Type B pancreatic cell (in vitro differentiated cells): ENCODE measurements at regions not wholly inside any gene's neighbourhood (a gene's known extent, or its start where the extent isn't known, plus 50 kb on each side); places are given as distances from the start of the nearest gene placed in this dataset.

Source experiments
- DNase-seq: peaks from one replicate; pipeline ENCODE4 v3.0.0; 2021; ENCODE audit warnings: mixed read lengths; ENCODE audit not compliant: unreplicated experiment; ENCODE audit errors: extremely low spot score
- H3K27ac Mint-ChIP-seq: 2 replicates; pipeline ENCODE4 v1.8.0; 2021; ENCODE audit warnings: mild to moderate bottlenecking, mixed read lengths
- H3K27me3 Mint-ChIP-seq: 2 replicates; pipeline ENCODE4 v1.8.0; 2021; ENCODE audit warnings: mixed read lengths
- H3K36me3 Mint-ChIP-seq: 2 replicates; pipeline ENCODE4 v1.8.0; 2021; ENCODE audit warnings: mixed read lengths
- H3K4me1 Mint-ChIP-seq: one replicate; pipeline ENCODE4 v1.8.0; 2021; ENCODE audit warnings: mixed read lengths; ENCODE audit not compliant: unreplicated experiment
- H3K4me3 Mint-ChIP-seq: 2 replicates; pipeline ENCODE4 v1.8.0; 2021; ENCODE audit warnings: mild to moderate bottlenecking, mixed read lengths
- H3K9me3 Mint-ChIP-seq: 2 replicates; pipeline ENCODE4 v1.8.0; 2021; ENCODE audit warnings: mixed read lengths
- TF ChIP-seq, protein P1 (sequence below): fragments of 200-600 bp; sonication (generic); conservative IDR thresholded peaks from 2 replicates; pipeline ENCODE4 v1.5.0; 2021; ENCODE audit warnings: antibody characterized with exemption, mild to moderate bottlenecking

DNA sequence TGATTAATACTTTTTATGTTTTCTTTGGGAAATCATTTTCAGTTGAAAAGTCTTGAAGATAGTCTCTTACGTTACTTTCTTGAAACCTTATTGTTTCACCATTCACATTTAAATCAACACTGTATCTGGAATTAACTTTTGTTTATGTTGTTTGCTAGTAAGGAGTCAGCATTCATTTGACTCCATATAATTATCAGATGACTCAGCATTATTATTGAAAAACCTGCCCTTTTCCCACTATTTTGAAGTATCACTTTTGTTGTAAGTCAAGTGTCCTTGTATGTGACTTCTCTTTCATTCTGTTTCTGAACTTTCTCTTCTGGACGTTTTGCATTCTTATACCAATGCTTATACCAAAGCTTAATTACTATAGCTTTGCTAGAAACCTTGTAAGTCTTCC is 186.1 kb upstream of the KLF12 start:
- TF ChIP-seq, protein P1, sequence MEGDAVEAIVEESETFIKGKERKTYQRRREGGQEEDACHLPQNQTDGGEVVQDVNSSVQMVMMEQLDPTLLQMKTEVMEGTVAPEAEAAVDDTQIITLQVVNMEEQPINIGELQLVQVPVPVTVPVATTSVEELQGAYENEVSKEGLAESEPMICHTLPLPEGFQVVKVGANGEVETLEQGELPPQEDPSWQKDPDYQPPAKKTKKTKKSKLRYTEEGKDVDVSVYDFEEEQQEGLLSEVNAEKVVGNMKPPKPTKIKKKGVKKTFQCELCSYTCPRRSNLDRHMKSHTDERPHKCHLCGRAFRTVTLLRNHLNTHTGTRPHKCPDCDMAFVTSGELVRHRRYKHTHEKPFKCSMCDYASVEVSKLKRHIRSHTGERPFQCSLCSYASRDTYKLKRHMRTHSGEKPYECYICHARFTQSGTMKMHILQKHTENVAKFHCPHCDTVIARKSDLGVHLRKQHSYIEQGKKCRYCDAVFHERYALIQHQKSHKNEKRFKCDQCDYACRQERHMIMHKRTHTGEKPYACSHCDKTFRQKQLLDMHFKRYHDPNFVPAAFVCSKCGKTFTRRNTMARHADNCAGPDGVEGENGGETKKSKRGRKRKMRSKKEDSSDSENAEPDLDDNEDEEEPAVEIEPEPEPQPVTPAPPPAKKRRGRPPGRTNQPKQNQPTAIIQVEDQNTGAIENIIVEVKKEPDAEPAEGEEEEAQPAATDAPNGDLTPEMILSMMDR: no peak
- no peak overlapping the region for H3K4me3 Mint-ChIP-seq
- peaks cover 6% of the 10 kb centered on the region for H3K4me1 Mint-ChIP-seq
- no peaks in the 10 kb centered on the region for H3K27me3 Mint-ChIP-seq
- no peaks in the 10 kb centered on the region for H3K36me3 Mint-ChIP-seq
- no peak for DNase-seq
- H3K27ac Mint-ChIP-seq: no peak overlapping the region
- H3K9me3 Mint-ChIP-seq: no peaks in the 10 kb centered on the region

DNA sequence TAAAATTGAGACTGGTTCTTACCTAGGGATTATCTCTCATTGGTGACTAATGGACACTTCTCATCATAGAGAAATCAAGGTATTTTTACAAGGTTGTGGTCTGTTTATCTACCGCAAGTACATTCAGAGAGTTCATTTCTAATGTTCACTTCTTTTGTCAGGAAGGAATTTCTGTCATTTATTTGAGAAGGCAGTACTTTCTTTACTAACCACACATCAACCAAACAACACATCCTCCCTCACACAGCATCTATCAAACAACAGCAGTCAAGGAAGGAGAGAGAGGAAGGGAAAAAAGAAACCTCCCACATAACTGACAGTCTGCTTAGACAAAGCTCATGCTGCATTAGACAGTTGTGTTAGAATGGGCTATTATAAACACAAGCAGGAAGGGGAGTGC is 182.3 kb upstream of the KLF12 start:
- Mint-ChIP-seq H3K36me3 (no peaks in the 10 kb centered on the region), H3K4me3 (no peak overlapping the region), H3K27me3 (no peaks in the 10 kb centered on the region), H3K9me3 (no peaks in the 10 kb centered on the region), H3K27ac (no peak overlapping the region), H3K4me1 (no peaks in the 10 kb centered on the region)
- DNase-seq: no peak
- TF ChIP-seq, protein P1: no peak

DNA sequence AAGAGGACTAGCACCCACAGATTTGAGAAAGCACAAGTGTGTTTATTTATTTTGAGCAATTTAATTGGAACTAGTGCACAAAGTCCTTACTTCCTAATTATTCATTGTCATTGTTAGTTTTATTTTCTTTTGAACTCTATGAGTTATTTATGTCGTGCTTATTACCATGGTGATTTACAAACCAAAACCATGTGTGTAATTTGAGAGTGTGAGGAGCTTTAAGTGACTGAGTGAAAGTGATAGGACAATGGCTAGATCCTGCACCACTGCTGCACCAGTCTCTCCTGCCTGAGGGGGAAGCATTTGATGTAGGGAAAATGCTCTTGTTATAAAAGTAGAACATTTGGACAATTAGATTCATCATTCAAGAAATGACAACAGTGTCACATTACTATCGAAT is 172.3 kb upstream of the KLF12 start:
- TF ChIP-seq, protein P1: peak; percentile 52
- no peaks in the 10 kb centered on the region for H3K27me3 Mint-ChIP-seq
- H3K4me1 Mint-ChIP-seq: peaks cover 31% of the 10 kb centered on the region
- peaks cover 3% of the 10 kb centered on the region for H3K9me3 Mint-ChIP-seq
- peak overlapping the region; percentile 47 for H3K27ac Mint-ChIP-seq
- no peaks in the 10 kb centered on the region for H3K36me3 Mint-ChIP-seq
- H3K4me3 Mint-ChIP-seq: no peak overlapping the region
- DNase-seq: no peak

DNA sequence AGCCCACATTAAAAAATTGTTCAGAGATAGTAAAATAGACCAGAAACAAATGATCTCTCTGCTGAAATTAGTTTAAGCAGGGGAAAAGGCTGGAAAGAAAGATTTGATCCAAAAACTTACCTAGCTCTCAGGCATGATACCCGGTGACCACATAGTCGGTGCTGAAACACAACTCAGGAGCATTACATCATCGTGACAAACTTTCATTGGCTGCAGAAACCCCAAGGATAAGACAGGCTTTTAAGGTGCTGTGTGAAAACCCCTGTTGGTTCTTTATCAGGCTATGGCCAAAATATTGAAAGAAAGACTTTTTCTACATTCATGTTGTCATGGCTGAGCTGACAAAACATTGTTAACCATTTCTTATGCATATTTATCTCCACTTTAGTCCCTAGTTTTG is 171.7 kb upstream of the KLF12 start:
- DNase-seq: no peak
- H3K36me3 Mint-ChIP-seq: no peaks in the 10 kb centered on the region
- peaks cover 37% of the 10 kb centered on the region for H3K4me1 Mint-ChIP-seq
- H3K27ac Mint-ChIP-seq: peak overlapping the region; percentile 47
- TF ChIP-seq, protein P1: no peak
- H3K27me3 Mint-ChIP-seq: no peaks in the 10 kb centered on the region
- peak overlapping the region; percentile 44 for H3K4me3 Mint-ChIP-seq
- peaks cover 3% of the 10 kb centered on the region for H3K9me3 Mint-ChIP-seq

DNA sequence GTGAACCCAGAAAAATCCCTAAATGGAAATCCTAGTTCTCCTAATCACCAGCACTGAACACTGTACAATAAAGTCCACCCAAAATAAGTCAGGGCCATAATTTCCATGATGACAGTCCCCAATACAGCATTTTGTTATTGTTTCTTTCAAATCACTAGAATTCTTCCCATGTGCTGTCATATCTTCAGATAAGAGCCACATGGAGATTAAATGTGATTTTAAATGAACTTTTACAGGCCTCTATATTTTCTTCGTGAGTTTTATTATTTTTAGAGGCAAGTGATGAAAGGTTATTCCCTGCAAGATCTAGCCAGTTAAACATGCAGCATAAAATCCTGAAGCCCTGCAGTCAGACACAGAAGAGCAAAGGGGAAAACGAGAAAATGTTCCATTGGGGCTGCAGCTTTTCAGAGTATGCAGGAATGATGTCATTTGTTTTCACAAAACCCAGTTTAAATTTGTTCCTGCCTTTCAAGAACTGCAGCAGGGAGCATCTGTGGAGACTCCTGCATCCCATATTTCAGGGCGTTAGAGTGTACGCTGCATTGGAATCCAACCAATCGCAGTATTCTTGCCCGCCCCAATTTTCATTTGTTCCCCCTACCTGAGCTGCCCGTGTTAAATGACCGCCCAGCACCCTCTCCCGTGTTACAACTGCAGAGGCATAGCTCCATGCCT is 167.2 kb upstream of the KLF12 start:
- TF ChIP-seq, protein P1: no peak
- H3K27ac Mint-ChIP-seq: no peak overlapping the region
- no peak for DNase-seq
- peaks cover 3% of the 10 kb centered on the region for H3K9me3 Mint-ChIP-seq
- no peaks in the 10 kb centered on the region for H3K27me3 Mint-ChIP-seq
- H3K36me3 Mint-ChIP-seq: no peaks in the 10 kb centered on the region
- H3K4me1 Mint-ChIP-seq: peaks cover 32% of the 10 kb centered on the region
- no peak overlapping the region for H3K4me3 Mint-ChIP-seq
